Activated CD8-positive, alpha-beta T cell treated with anti-CD3 and anti-CD28 coated beads, Interleukin-2, amount 10 ng/mL, durations not matched to agents 7 days and 5 days (primary cell): ENCODE measurements at regions not wholly inside any gene's neighbourhood (a gene's known extent, or its start where the extent isn't known, plus 50 kb on each side); places are given as distances from the start of the nearest gene placed in this dataset.

Experiments used
- ATAC-seq: fragments of 150-1000 bp; cut with Tn5 transposase; one replicate; pipeline ENCODE4 v1.10.0; 2021; ENCODE audit warnings: moderate library complexity
- CTCF ChIA-PET: fragments of 350-600 bp; sonication (Branson Sonifier 250); formaldehyde crosslinking; loops from one replicate; lab custom pipeline; 2021; ENCODE audit warnings: antibody characterized with exemption; lab: Charles Lee
- POLR2A ChIA-PET: fragments of 350-600 bp; sonication (Branson Sonifier 250); formaldehyde crosslinking; loops from one replicate; lab custom pipeline; 2021; ENCODE audit warnings: antibody characterized with exemption; lab: Charles Lee
- DNase-seq: peaks from one replicate; pipeline ENCODE4 v3.0.0-alpha.2; 2020
- H3K27ac Mint-ChIP-seq: one replicate; pipeline ENCODE4 v1.8.0; 2021; ENCODE audit warnings: mild to moderate bottlenecking, mixed read lengths
- H3K27me3 Mint-ChIP-seq: one replicate; pipeline ENCODE4 v1.8.0; 2021; ENCODE audit warnings: low read depth, mixed read lengths
- H3K36me3 Mint-ChIP-seq: one replicate; pipeline ENCODE4 v1.8.0; 2021; ENCODE audit warnings: low read depth, mixed read lengths
- H3K4me1 Mint-ChIP-seq: one replicate; pipeline ENCODE4 v1.8.0; 2021; ENCODE audit warnings: low read depth, mixed read lengths
- H3K4me3 Mint-ChIP-seq: one replicate; pipeline ENCODE4 v1.8.0; 2021; ENCODE audit warnings: mild to moderate bottlenecking, mixed read lengths
- H3K9me3 Mint-ChIP-seq: one replicate; pipeline ENCODE4 v1.8.0; 2022; ENCODE audit warnings: mixed read lengths; ENCODE audit not compliant: insufficient read depth

DNA sequence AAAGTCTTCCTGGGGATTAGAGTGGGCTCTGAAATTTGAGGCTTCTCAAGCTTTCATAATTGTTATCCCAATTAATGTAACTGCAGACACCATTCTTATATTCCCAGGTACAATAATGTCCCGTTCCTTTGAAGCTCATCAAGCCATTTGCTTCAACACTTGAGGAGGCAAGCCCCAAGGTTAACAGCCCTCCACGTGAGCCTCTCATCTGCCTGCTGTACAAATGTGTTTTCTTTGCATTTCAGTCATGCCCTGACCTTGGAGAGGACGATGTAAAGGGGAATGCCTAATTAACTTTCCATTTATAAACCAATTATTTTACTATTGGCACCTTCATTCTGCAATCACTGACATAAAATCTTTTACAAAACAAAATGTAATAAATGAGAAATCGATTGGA, 106.3 kb downstream of the SETD4 start:
- H3K4me3 Mint-ChIP-seq, result no peak overlapping the region
- CTCF ChIA-PET, result no interaction called here
- no peaks in the 10 kb centered on the region for H3K4me1 Mint-ChIP-seq
- H3K36me3 Mint-ChIP-seq, result no peaks in the 10 kb centered on the region
- peaks cover 5% of the 10 kb centered on the region for H3K27me3 Mint-ChIP-seq
- POLR2A ChIA-PET, result no interaction called here
- no peak overlapping the region for H3K27ac Mint-ChIP-seq
- no peak for DNase-seq
- no peak for ATAC-seq
- H3K9me3 Mint-ChIP-seq, result no peaks in the 10 kb centered on the region

DNA sequence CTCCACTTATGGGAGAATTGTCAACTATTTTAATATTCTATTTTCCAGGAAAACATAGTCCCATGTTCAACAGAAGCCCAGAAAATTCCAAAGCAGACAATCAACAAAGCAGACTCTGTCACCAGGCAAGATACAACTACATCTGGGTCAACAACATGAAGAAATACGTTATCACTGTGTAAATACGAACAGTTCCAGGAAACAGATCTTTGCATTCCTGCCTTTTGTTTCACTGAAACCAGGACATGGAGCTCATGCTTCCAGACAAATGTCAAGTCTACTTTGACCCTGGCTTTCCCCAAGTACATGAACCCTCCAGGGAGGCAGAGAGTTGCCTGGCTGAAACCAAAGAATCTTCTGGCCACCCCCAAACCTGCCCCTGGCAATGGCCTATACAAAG, 106.7 kb downstream of the SETD4 start:
- no peaks in the 10 kb centered on the region for H3K36me3 Mint-ChIP-seq
- CTCF ChIA-PET, result no interaction called here
- no peaks in the 10 kb centered on the region for H3K4me1 Mint-ChIP-seq
- no peaks in the 10 kb centered on the region for H3K9me3 Mint-ChIP-seq
- POLR2A ChIA-PET, result no interaction called here
- no peak for DNase-seq
- no peak for ATAC-seq
- no peak overlapping the region for H3K4me3 Mint-ChIP-seq
- H3K27me3 Mint-ChIP-seq, result peaks cover 6% of the 10 kb centered on the region
- no peak overlapping the region for H3K27ac Mint-ChIP-seq

DNA sequence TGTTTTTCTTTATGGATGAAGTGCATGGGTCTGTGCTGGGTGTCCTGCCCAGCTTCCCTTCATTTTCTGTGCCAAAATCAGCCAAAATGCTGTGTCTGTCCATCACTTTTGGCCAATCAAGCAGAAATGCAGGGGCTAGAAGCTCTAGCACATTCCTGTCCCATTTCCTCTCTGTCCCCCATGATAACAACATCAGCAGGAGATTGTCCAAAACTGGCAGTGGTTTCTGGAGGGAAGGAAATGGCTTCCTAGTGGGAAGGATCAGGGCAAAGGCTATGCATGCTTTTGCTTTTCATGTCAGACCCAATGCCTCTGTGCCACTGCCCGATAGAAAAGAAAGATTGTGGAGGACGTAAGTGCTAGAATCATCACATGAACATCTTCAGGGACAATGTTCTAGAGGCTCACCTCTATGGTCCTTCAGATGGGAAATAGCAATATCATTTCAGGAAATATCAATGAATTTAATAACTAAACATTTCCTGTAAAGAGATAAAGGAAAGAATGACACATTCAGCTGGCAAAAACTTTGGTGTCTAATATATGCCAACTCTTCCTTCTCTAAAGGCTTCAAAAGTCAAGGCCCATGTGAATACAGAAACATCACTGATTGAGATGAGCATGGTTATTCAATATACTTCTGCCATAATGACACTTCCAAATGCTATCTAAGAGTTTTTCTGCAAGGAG, 107.5 kb downstream of the SETD4 start:
- POLR2A ChIA-PET, result no interaction called here

DNA sequence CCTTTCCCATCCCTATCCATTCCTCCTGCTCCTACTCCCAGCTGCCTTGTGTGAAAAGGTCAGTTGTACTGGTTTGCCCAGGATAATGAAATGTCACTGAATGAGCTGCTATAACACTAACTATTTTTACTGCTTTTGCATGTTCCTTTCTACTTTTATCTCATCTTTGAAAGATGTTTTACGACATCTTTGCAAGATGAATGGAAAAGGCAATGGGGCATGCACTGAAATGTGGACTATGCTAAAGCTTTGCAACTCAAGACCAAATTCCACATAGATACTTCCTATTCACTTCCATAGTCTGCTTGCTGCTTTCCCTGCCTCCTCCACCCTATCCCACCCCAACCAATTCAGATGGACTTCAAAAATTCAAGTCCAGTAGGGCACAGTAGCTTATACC, 111.3 kb downstream of the SETD4 start:
- CTCF ChIA-PET, result no interaction called here

More for the DNA sequence above, 107.5 kb downstream of the SETD4 start:
- Mint-ChIP-seq H3K9me3 (no peaks in the 10 kb centered on the region), H3K27me3 (peaks cover 6% of the 10 kb centered on the region), H3K36me3 (no peaks in the 10 kb centered on the region), H3K4me3 (no peak overlapping the region), H3K27ac (no peak overlapping the region), H3K4me1 (no peaks in the 10 kb centered on the region)
- no peak for ATAC-seq
- no peak for DNase-seq
- CTCF ChIA-PET, result no interaction called here

DNA sequence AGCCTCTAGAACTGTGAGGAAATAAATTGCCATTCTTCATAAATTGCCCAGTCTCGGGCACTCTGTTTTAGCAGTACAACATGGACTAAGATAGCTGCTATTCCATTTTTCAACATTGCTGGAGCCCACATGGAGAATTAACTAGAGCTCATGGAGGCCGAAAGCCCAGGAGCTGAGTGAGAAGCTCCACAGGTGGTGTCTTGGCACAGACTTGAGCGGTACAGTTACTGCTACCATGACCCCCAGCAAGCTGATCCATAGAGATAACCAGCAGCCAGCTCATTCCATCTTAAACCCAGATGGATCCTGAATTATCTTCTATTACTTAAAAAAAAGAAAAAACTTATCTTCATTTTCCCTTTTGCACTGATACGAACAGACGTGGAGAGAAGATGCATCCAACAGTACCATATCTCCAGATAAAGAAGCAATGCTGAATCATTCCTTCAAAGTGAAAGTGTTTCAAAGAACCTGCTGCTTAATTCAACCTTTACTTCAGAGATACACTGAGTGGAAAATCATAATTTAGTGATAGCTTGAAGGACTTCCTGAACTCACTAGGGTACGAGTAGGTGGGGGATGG, 115.1 kb downstream of the SETD4 start:
- Mint-ChIP-seq H3K36me3 (no peaks in the 10 kb centered on the region), H3K4me3 (no peak overlapping the region), H3K9me3 (no peaks in the 10 kb centered on the region), H3K27ac (no peak overlapping the region), H3K4me1 (no peaks in the 10 kb centered on the region), H3K27me3 (peaks cover 7% of the 10 kb centered on the region)
- CTCF ChIA-PET, result no interaction called here
- DNase-seq (no peak), ATAC-seq (no peak)
- POLR2A ChIA-PET, result no interaction called here

More for the DNA sequence above, 111.3 kb downstream of the SETD4 start:
- Mint-ChIP-seq H3K4me3 (no peak overlapping the region), H3K36me3 (no peaks in the 10 kb centered on the region), H3K27me3 (peaks cover 3% of the 10 kb centered on the region), H3K27ac (no peak overlapping the region), H3K4me1 (no peaks in the 10 kb centered on the region), H3K9me3 (no peaks in the 10 kb centered on the region)
- DNase-seq (no peak), ATAC-seq (no peak)
- POLR2A ChIA-PET, result no interaction called here

DNA sequence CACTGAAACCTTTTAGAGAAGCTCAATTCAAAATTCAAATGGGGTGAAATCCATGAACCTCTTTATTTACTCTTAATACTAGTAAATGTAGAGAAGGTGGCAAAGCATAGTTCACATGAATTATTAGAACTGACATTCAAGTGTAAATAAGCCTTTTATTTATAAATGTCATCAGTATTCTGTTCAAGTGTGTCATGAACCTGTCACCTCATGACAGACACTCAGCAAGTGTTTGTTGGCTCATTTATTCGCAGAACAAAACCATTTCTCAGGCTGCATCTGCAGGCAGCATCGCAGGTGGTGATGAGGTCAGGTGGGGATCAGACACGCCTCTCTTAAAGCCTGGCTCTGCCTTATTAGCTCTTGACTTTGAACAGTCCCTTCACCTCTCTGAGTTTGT, 116.6 kb downstream of the SETD4 start:
- H3K36me3 Mint-ChIP-seq, result no peaks in the 10 kb centered on the region
- no peak for ATAC-seq
- POLR2A ChIA-PET, result interaction anchor here (0.5 kb wide), 1 partner anchor 40 kb away, joined by 3 read pairs; no protein-coding TSS in a partner anchor
- peaks cover 9% of the 10 kb centered on the region for H3K27me3 Mint-ChIP-seq
- no peak overlapping the region for H3K4me3 Mint-ChIP-seq
- H3K27ac Mint-ChIP-seq, result no peak overlapping the region
- no peaks in the 10 kb centered on the region for H3K9me3 Mint-ChIP-seq
- DNase-seq, result no peak
- CTCF ChIA-PET, result no interaction called here
- no peaks in the 10 kb centered on the region for H3K4me1 Mint-ChIP-seq

DNA sequence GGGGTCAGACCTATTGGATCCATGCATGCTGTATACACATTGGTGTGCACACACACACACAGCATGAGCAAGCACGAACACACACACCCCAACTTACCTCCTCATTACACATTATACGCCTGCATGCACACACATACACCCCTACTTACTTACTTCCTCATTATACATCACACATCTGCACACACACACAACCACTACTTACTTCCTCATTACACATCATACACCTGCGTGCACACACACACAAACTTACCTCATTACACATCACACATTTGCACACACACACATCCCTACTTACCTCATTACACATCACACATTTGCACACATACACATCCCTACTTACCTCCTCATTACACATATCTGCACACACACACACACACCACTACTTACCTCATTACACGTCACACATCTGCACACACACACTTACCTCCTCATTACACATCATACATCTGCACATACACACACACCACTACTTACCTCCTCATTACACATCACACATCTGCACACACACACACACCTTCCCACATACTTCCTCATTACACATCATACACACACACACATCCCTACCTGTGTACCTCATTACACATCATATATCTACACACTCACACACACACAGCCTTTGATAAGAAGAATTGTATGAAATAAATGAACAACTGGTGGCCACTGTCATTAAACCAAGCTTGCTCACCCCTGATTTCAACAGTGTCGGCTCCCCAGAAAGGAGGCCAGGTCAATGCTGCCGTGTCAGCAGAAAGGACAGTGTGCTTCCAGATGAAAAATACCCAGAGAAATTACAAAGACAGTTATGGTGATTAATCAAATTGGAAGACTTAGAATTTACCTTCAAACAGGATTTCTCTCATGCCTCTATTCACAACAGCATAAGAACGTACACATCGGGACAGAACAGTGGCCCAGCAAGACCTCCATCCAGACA, 117.8 kb downstream of the SETD4 start:
- DNase-seq, result no peak
- H3K9me3 Mint-ChIP-seq, result no peaks in the 10 kb centered on the region
- peaks cover 9% of the 10 kb centered on the region for H3K27me3 Mint-ChIP-seq
- POLR2A ChIA-PET, result no interaction called here
- no peaks in the 10 kb centered on the region for H3K36me3 Mint-ChIP-seq
- CTCF ChIA-PET, result no interaction called here
- no peak for ATAC-seq
- no peak overlapping the region for H3K4me3 Mint-ChIP-seq
- H3K4me1 Mint-ChIP-seq, result no peaks in the 10 kb centered on the region
- no peak overlapping the region for H3K27ac Mint-ChIP-seq

DNA sequence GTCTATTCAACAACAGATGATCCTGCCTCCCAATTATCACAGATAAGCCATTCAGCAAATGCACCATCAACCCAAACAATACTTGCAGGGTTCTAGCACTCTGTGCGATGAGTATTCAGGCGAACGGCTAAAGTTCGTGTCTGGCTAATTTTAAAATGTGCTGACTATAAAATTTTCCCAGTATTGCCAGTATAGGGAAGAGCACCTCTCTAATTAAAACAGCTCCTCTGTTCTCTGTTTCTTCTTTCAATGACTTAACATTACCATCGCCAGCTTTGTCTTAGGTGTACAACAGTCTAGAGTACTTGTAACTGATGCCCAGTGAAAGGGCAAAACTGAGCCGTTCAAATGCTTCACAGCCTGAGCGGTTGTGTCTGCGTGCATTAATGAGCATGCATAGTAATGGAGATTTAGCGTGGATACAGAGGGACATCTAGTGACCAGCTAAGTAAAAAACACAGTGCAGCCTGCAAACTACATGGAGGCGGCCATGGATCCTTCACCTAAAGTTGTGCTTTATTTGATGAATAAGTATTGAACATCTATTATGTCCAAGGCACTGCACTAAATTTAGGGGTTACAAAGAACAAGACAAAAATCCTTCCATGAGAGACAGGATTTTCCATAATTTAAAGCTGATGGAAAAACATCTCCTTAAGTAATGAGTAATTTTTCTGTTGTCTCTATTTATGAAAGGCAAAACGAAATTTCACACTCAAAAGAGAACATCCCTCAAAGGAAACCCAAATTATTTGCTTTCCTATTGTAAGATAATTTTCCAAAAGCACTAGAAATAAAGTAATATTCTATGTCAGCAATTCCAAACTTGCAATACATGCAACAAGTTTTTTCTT, 120.0 kb downstream of the SETD4 start:
- CTCF ChIA-PET, result interaction anchor here (0.9 to 1.0 kb wide), 2 partner anchors 100 to 539 kb away, joined by 3 to 4 read pairs; no protein-coding TSS in a partner anchor
- H3K4me3 Mint-ChIP-seq, result no peak overlapping the region

DNA sequence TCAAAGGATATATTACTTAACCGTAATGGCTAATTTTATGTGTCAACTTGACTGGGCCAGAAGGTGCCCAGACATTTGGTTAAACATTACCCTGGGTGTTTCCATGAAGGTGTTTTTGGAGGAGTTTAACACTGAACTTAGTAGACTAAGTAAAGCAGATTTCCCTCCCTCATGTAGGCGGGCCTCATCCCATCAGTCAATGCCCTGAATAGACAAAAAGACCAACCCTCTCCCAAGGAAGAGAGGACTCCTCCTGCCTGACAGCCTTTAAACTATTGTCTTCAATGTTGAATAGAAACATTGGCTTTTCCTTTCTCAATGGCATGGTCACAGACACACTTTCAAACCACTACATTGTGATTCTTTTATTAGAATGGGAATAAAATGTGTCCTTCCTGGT, 121.9 kb downstream of the SETD4 start:
- Mint-ChIP-seq H3K4me1 (no peaks in the 10 kb centered on the region), H3K27me3 (peaks cover 9% of the 10 kb centered on the region), H3K9me3 (no peaks in the 10 kb centered on the region), H3K27ac (no peak overlapping the region), H3K4me3 (no peak overlapping the region), H3K36me3 (no peaks in the 10 kb centered on the region)
- DNase-seq (peak; percentile 9), ATAC-seq (no peak)
- ChIA-PET POLR2A (no interaction called here), CTCF (no interaction called here)

More for the DNA sequence above, 120.0 kb downstream of the SETD4 start:
- Mint-ChIP-seq H3K9me3 (no peaks in the 10 kb centered on the region), H3K36me3 (no peaks in the 10 kb centered on the region), H3K27ac (no peak overlapping the region), H3K4me1 (no peaks in the 10 kb centered on the region), H3K27me3 (peaks cover 9% of the 10 kb centered on the region)
- ATAC-seq (no peak), DNase-seq (no peak)
- POLR2A ChIA-PET, result interaction anchor here (0.5 kb wide), 1 partner anchor 558 kb away, joined by 3 read pairs; no protein-coding TSS in a partner anchor

DNA sequence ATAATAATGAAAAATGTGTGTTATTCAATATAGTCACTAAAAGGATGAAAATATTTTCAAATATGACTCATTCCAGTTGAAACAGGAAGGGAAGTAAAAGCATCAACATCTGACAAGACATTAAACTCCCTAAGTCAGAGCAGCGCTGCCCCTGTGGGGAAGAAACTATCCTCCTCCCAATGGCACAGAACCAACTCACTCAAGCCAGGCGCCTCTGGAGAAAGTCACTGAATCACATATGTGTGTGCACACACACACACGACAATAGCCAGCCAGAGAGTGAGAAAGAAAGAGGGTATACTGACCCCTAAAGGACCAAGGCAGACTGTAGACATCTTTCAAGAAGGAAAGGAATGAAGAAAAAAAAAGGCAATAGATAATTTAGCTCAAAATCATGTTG, 126.9 kb downstream of the SETD4 start:
- ChIA-PET CTCF (no interaction called here), POLR2A (interaction anchor here (0.7 kb wide), 1 partner anchor 55 kb away, joined by 3 read pairs; no protein-coding TSS in a partner anchor)
- ATAC-seq (no peak), DNase-seq (no peak)
- Mint-ChIP-seq H3K27me3 (no peaks in the 10 kb centered on the region), H3K4me1 (no peaks in the 10 kb centered on the region), H3K27ac (no peak overlapping the region), H3K9me3 (no peaks in the 10 kb centered on the region), H3K4me3 (no peak overlapping the region), H3K36me3 (no peaks in the 10 kb centered on the region)

DNA sequence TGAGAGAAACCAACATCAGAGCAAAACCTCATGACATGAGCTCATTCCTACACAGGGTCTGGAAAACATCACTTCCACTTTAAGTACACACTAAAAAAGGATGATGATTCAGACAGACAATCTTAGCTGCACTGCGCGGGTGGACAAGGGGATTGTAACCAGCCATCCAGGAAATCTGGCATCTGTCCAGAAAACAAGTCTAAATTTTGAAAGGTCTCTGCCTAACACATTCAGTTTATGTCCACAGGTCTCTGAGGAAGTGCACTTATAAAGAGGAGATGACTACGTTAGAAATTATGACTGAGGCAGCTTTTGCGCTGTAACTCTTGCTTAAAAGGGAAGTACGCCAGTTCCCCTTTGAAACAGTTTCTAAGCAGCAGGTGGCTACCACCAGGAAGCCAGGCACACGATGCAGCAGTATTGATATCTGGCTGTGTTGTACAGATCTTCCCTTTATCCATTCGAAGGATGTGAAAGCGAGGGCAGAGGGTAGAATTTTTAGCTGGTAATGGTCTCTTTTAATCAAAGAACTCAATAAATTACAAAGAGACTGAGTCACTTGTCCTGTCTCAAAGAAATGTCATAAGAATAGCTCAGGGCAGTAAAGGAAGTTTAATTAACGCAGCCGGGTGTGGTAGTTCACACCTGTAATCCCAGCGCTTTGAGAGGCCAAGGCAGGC, 128.0 kb downstream of the SETD4 start:
- Mint-ChIP-seq H3K36me3 (no peaks in the 10 kb centered on the region), H3K4me1 (no peaks in the 10 kb centered on the region), H3K4me3 (no peak overlapping the region), H3K27me3 (no peaks in the 10 kb centered on the region), H3K27ac (no peak overlapping the region), H3K9me3 (no peaks in the 10 kb centered on the region)
- DNase-seq (peak; percentile 26), ATAC-seq (peak; percentile 39)
- ChIA-PET POLR2A (no interaction called here), CTCF (interaction anchor here (0.8 to 0.9 kb wide), 2 partner anchors 57 to 181 kb away, joined by 3 read pairs; no protein-coding TSS in a partner anchor)
